ENCODE measurements at regions not wholly inside any gene's neighbourhood (a gene's known extent, or its start where the extent isn't known, plus 50 kb on each side); places are given as distances from the start of the nearest gene placed in this dataset.

DNA sequence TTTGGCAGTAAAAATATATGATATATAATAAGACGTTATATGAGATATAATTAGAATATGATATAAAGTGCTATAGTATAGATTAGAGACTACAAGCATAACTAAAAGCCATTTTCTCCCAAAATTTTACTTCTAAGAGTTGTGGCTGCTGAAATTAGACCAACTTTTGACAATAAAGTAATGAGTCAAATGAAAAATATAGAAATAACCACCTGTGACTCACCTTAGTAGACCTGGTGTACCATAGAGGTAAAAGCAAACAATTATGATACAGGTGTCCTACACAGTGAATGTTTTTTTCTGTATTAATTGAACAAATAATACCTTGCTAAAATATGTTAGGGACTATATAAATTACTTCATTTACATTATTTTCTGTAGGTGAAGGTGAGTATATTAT lies 482.9 kb upstream of the MAN1A1 start:
- no peak overlapping the region for H2AK5ac ChIP-seq (ENCODE audit: low read depth, low read length)
- no peak overlapping the region for H2AK9ac ChIP-seq (replicated peaks; ENCODE audit: low read depth, low read length, poor library complexity)
- dilution Hi-C loops (cut with HindIII; ENCODE audit: low sequenced_read_pairs, unreplicated experiment), result no loop called here
- no peaks in the 10 kb centered on the region for H3K27me3 ChIP-seq (ENCODE audit: control insufficient read depth, insufficient read depth, low read length)
- H3K79me1 ChIP-seq (ENCODE audit: low read depth in 1 of 2, low read length in 2 of 2), result no peaks in the 10 kb centered on the region
- H3K9ac ChIP-seq (ENCODE audit: low read depth, low read length), result no peak overlapping the region
- in situ Hi-C loops (cut with MboI; ENCODE audit: low sequenced_read_pairs), result no loop called here
- H4K91ac ChIP-seq (ENCODE audit: insufficient read depth, low read depth, low read length), result no peak overlapping the region
- ChIA-PET POLR2A (ENCODE audit: unreplicated experiment) (no interaction called here), CTCF (no interaction called here)
- H3K4me2 ChIP-seq (ENCODE audit: low read depth, low read length), result no peak overlapping the region
- DNase-seq, result no peak
- no peak overlapping the region for H2BK5ac ChIP-seq (ENCODE audit: low read depth, low read length, poor library complexity, severe bottlenecking)
- no peak overlapping the region for H3K4ac ChIP-seq (ENCODE audit: low read depth, low read length)
- no peak overlapping the region for H4K5ac ChIP-seq (ENCODE audit: low read depth, low read length)
- no peaks in the 10 kb centered on the region for H3K9me1 ChIP-seq (ENCODE audit: insufficient read depth, low read length)
- H2BK120ac ChIP-seq (ENCODE audit: low read depth, low read length), result no peak overlapping the region
- no peak overlapping the region for H3K27ac ChIP-seq (ENCODE audit: insufficient read depth, low read length)
- intact Hi-C loops (cut with micrococcal nuclease), result no loop called here
- H2AFZ ChIP-seq (replicated peaks; ENCODE audit: low read length, poor library complexity), result no peak overlapping the region
- no peaks in the 10 kb centered on the region for H3K9me3 ChIP-seq (ENCODE audit: control insufficient read depth, insufficient read depth, low read length)
- no peak overlapping the region for H2BK20ac ChIP-seq (ENCODE audit: low read depth, low read length)
- H3K18ac ChIP-seq (ENCODE audit: low read depth, low read length), result no peak overlapping the region
- BruUV-seq (replicated peaks), result no TSS peak
- no peak overlapping the region for H3K56ac ChIP-seq (ENCODE audit: extremely low read depth, insufficient read depth, low read length)
- no peaks in the 10 kb centered on the region for H3K36me3 ChIP-seq (ENCODE audit: control insufficient read depth, insufficient read depth, low read length)
- TF ChIP-seq RAD21 (IDR thresholded peaks at IDR 0.05; ENCODE audit: low read length), result no peak
- no peak for TF ChIP-seq CHD1 (IDR thresholded peaks at IDR 0.05; ENCODE audit: low read depth, low read length)
- no peak for TF ChIP-seq NFE2L2 (IDR thresholded peaks at IDR 0.05; ENCODE audit: low read depth, low read length)
- TF ChIP-seq, protein P1, sequence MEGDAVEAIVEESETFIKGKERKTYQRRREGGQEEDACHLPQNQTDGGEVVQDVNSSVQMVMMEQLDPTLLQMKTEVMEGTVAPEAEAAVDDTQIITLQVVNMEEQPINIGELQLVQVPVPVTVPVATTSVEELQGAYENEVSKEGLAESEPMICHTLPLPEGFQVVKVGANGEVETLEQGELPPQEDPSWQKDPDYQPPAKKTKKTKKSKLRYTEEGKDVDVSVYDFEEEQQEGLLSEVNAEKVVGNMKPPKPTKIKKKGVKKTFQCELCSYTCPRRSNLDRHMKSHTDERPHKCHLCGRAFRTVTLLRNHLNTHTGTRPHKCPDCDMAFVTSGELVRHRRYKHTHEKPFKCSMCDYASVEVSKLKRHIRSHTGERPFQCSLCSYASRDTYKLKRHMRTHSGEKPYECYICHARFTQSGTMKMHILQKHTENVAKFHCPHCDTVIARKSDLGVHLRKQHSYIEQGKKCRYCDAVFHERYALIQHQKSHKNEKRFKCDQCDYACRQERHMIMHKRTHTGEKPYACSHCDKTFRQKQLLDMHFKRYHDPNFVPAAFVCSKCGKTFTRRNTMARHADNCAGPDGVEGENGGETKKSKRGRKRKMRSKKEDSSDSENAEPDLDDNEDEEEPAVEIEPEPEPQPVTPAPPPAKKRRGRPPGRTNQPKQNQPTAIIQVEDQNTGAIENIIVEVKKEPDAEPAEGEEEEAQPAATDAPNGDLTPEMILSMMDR (conservative IDR thresholded peaks at IDR 0.05; ENCODE audit: low read depth, low read length), result no peak
- no peak for TF ChIP-seq POLR2A (IDR thresholded peaks at IDR 0.05; ENCODE audit: low read depth, low read length)
- no peaks in the 10 kb centered on the region for H4K20me1 ChIP-seq (ENCODE audit: insufficient read depth, low read length)
- H3K4me1 ChIP-seq (ENCODE audit: control insufficient read depth, insufficient read depth, low read length), result no peaks in the 10 kb centered on the region
- H2BK15ac ChIP-seq (ENCODE audit: low read depth, low read length), result no peak overlapping the region
- H3K23ac ChIP-seq (ENCODE audit: low read depth, low read length), result no peak overlapping the region
- no peak overlapping the region for H3K4me3 ChIP-seq (ENCODE audit: insufficient read depth, low read depth, low read length)
- no CpG with 5 or more reads among the region's 1 CpG for WGBS, 2 experiments (ENCODE audit: extremely low coverage in 2 of 2, insufficient read length in 1 of 2)
- no peak overlapping the region for H3K14ac ChIP-seq (replicated peaks; ENCODE audit: low read depth, low read length)
- H4K8ac ChIP-seq (ENCODE audit: low read depth in 2 of 2, low read length in 2 of 2), result no peak overlapping the region
- no peak for ATAC-seq (ENCODE audit: low read depth)

All from IMR-90 (cell line).